IMR-90 (cell line): ENCODE measurements at regions not wholly inside any gene's neighbourhood (a gene's known extent, or its start where the extent isn't known, plus 50 kb on each side); places are given as distances from the start of the nearest gene placed in this dataset.

Source experiments
- ATAC-seq: fragments of 200-7000 bp; cut with Tn5 transposase; 2 replicates; pipeline ENCODE4 v1.9.1; 2020; ENCODE audit warnings: low read depth, mild to moderate bottlenecking, moderate library complexity
- BruUV-seq: library from RNA; stranded (reverse); fragments of 400-500 nt; replicated peaks from 2 replicates; lab custom pipeline; 2021; lab: Mats Ljungman, UMichigan
- CTCF ChIA-PET: fragments of 300-600 bp; formaldehyde crosslinking; extraction: SDS; loops from one replicate; lab custom pipeline; 2021; ENCODE audit warnings: antibody characterized with exemption; lab: Yijun Ruan, JAX
- POLR2A ChIA-PET: fragments of 300-600 bp; sonication (Branson Sonifier 250); formaldehyde crosslinking; loops from one replicate; lab custom pipeline; 2022; ENCODE audit warnings: antibody characterized with exemption; ENCODE audit not compliant: unreplicated experiment; lab: Charles Lee
- DNase-seq: peaks from one replicate; pipeline ENCODE4 v3.0.0; 2013
- H2AFZ ChIP-seq: replicated peaks from 2 replicates; pipeline ENCODE3; 2013; ENCODE audit warnings: low read length, mild to moderate bottlenecking; ENCODE audit not compliant: poor library complexity
- H2AK5ac ChIP-seq: 2 replicates; pipeline ENCODE4 v1.6.1; 2013; ENCODE audit warnings: low read depth, low read length, inconsistent platforms
- H2AK9ac ChIP-seq: replicated peaks from 2 replicates; pipeline ENCODE3; 2013; ENCODE audit warnings: mild to moderate bottlenecking, low read depth, low read length, moderate library complexity; ENCODE audit not compliant: poor library complexity
- H2BK120ac ChIP-seq: 2 replicates; pipeline ENCODE4 v1.6.1; 2013; ENCODE audit warnings: low read depth, low read length, inconsistent platforms
- H2BK15ac ChIP-seq: 3 replicates; pipeline ENCODE4 v1.6.1; 2013; ENCODE audit warnings: low read depth, low read length, inconsistent platforms
- H2BK20ac ChIP-seq: 2 replicates; pipeline ENCODE4 v1.6.1; 2013; ENCODE audit warnings: low read depth, mild to moderate bottlenecking, inconsistent platforms, low read length, moderate library complexity
- H2BK5ac ChIP-seq: 2 replicates; pipeline ENCODE4 v1.6.1; 2013; ENCODE audit warnings: mild to moderate bottlenecking, low read depth, low read length, inconsistent platforms; ENCODE audit not compliant: poor library complexity, severe bottlenecking
- H3K14ac ChIP-seq: replicated peaks from 2 replicates; pipeline ENCODE4 v1.6.1; 2013; ENCODE audit warnings: low read depth, low read length, inconsistent platforms
- H3K18ac ChIP-seq: 2 replicates; pipeline ENCODE4 v1.6.1; 2013; ENCODE audit warnings: low read depth, low read length, control low read depth
- H3K23ac ChIP-seq: 2 replicates; pipeline ENCODE4 v1.6.1; 2013; ENCODE audit warnings: low read depth, low read length, inconsistent platforms
- H3K27ac ChIP-seq: 2 replicates; pipeline ENCODE4 v1.5.1; 2013; ENCODE audit warnings: mild to moderate bottlenecking, control low read depth, low read length; ENCODE audit not compliant: insufficient read depth
- H3K27me3 ChIP-seq: 2 replicates; pipeline ENCODE4 v1.6.1; 2013; ENCODE audit warnings: low read length; ENCODE audit not compliant: control insufficient read depth, insufficient read depth
- H3K36me3 ChIP-seq: 2 replicates; pipeline ENCODE4 v1.6.1; 2013; ENCODE audit warnings: low read length, mixed read lengths; ENCODE audit not compliant: control insufficient read depth, insufficient read depth
- H3K4ac ChIP-seq: 2 replicates; pipeline ENCODE4 v1.6.1; 2013; ENCODE audit warnings: low read depth, low read length, inconsistent platforms
- H3K4me1 ChIP-seq: 2 replicates; pipeline ENCODE4 v1.6.1; 2013; ENCODE audit warnings: low read length, mixed read lengths; ENCODE audit not compliant: control insufficient read depth, insufficient read depth
- H3K4me2 ChIP-seq: 2 replicates; pipeline ENCODE4 v1.6.1; 2013; ENCODE audit warnings: low read depth, mild to moderate bottlenecking, control low read depth, low read length, moderate library complexity
- H3K4me3 ChIP-seq: 2 replicates; pipeline ENCODE4 v1.5.1; 2013; ENCODE audit warnings: low read depth, mild to moderate bottlenecking, control low read depth, low read length, moderate library complexity; ENCODE audit not compliant: insufficient read depth
- H3K56ac ChIP-seq: 2 replicates; pipeline ENCODE4 v1.6.1; 2013; ENCODE audit warnings: low read length, inconsistent platforms; ENCODE audit not compliant: insufficient read depth; ENCODE audit errors: extremely low read depth
- H3K79me1 ChIP-seq, 2 experiments: 2 replicates each; pipeline ENCODE4 v1.6.1; 2013; ENCODE audit warnings: low read length in 2 of 2, inconsistent platforms in 1 of 2, low read depth in 1 of 2
- H3K9ac ChIP-seq: 2 replicates; pipeline ENCODE4 v1.6.1; 2013; ENCODE audit warnings: low read depth, low read length, control low read depth
- H3K9me1 ChIP-seq: 2 replicates; pipeline ENCODE4 v1.6.1; 2013; ENCODE audit warnings: low read length, inconsistent platforms; ENCODE audit not compliant: insufficient read depth
- H3K9me3 ChIP-seq: 2 replicates; pipeline ENCODE4 v1.6.1; 2013; ENCODE audit warnings: low read length; ENCODE audit not compliant: control insufficient read depth, insufficient read depth
- H4K20me1 ChIP-seq: 2 replicates; pipeline ENCODE4 v1.6.1; 2013; ENCODE audit warnings: low read length, inconsistent platforms; ENCODE audit not compliant: insufficient read depth
- H4K5ac ChIP-seq: 2 replicates; pipeline ENCODE4 v1.6.1; 2013; ENCODE audit warnings: mild to moderate bottlenecking, low read depth, low read length, control low read depth
- H4K8ac ChIP-seq, 2 experiments: 2 replicates each; pipeline ENCODE4 v1.6.1; 2013; ENCODE audit warnings: low read depth in 2 of 2, low read length in 2 of 2, control low read depth in 1 of 2, inconsistent platforms in 1 of 2
- H4K91ac ChIP-seq: 2 replicates; pipeline ENCODE4 v1.6.1; 2013; ENCODE audit warnings: low read depth, low read length, inconsistent platforms; ENCODE audit not compliant: insufficient read depth
- CEBPB ChIP-seq: IDR thresholded peaks from 2 replicates; pipeline ENCODE4 v1.6.1; 2012; ENCODE audit warnings: low read depth, low read length, improper control_type of control experiment
- SMC3 ChIP-seq: fragments of 150-350 bp; IDR thresholded peaks from 2 replicates; pipeline ENCODE4 v1.6.1; 2016; ENCODE audit warnings: low read depth, mild to moderate bottlenecking, antibody characterized with exemption, low read length, moderate library complexity
- WGBS, 2 experiments: methylation state at CpG; one replicate each; pipeline versions ENCODE4 v1.1.5 to v1.1.7; 2013; ENCODE audit warnings: missing lambda C conversion rate in 2 of 2; ENCODE audit not compliant: insufficient read length in 1 of 2; ENCODE audit errors: extremely low coverage in 2 of 2; 5-methylcytosine and 5-hydroxymethylcytosine counted together
- dilution Hi-C: fragments of 300-500 bp; cut with HindIII; formaldehyde crosslinking; loops from one replicate; pipeline ENCODE4 v1.14.3; 2018; ENCODE audit warnings: low sequenced_read_pairs; ENCODE audit not compliant: unreplicated experiment
- in situ Hi-C: fragments of 300-500 bp; cut with MboI; formaldehyde crosslinking; loops from 3 replicates; pipeline ENCODE4 v1.14.3; 2019; ENCODE audit warnings: low sequenced_read_pairs, inconsistent platforms, mixed read lengths
- intact Hi-C: fragments of 100-400 bp; cut with micrococcal nuclease; formaldehyde crosslinking; loops from 2 replicates; pipeline ENCODE4 v1.10.0; 2022

DNA sequence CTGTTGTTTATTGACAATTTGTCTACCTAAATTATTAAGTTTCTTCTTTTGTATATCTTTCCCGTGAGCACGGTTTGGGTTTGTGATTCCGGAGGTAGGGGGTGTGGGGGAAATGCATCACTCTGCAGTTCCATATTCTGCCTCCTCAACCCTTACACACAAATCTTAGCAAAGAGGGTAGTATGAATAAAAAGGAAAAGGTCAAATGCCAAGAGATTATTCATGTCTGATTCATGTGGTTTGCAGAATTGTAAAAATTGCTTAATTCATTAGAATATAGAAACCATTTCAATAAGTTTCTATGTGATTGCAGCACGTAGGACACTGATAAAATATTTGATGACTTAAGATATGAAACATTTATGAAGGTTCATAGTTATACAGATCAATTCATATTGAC, 601.9 kb downstream of the SEMA5A start:
- no peaks in the 10 kb centered on the region for H4K20me1 ChIP-seq
- no peaks in the 10 kb centered on the region for H3K36me3 ChIP-seq
- H2BK5ac ChIP-seq = no peak overlapping the region
- WGBS, 2 experiments = no CpG with 5 or more reads among the region's 4 CpGs
- no peak overlapping the region for H3K18ac ChIP-seq
- ATAC-seq (no peak), DNase-seq (peak; percentile 58)
- no peak overlapping the region for H4K5ac ChIP-seq
- no peak overlapping the region for H3K23ac ChIP-seq
- peaks cover 4% of the 10 kb centered on the region for H3K4me1 ChIP-seq
- no peak overlapping the region for H2AK5ac ChIP-seq
- H2AFZ ChIP-seq = no peak overlapping the region
- no TSS peak for BruUV-seq
- no peak overlapping the region for H3K4me3 ChIP-seq
- no peak overlapping the region for H3K4me2 ChIP-seq
- CTCF ChIA-PET = no interaction called here
- no peaks in the 10 kb centered on the region for H3K79me1 ChIP-seq
- no peak overlapping the region for H3K27ac ChIP-seq
- no peak overlapping the region for H4K8ac ChIP-seq
- H3K4ac ChIP-seq = no peak overlapping the region
- in situ Hi-C loops (no loop called here), dilution Hi-C loops (no loop called here), intact Hi-C loops (no loop called here)
- no peak overlapping the region for H2AK9ac ChIP-seq
- H2BK120ac ChIP-seq = no peak overlapping the region
- H3K9me1 ChIP-seq = peaks cover 5% of the 10 kb centered on the region
- POLR2A ChIA-PET = no interaction called here
- H3K9me3 ChIP-seq = peaks cover 3% of the 10 kb centered on the region; the same call in 1 of the 2 replicates
- H3K27me3 ChIP-seq = no peaks in the 10 kb centered on the region
- no peak overlapping the region for H4K91ac ChIP-seq
- TF ChIP-seq SMC3 = no peak
- TF ChIP-seq CEBPB = peak; percentile 57; the same call in 1 of the 2 replicates
- no peak overlapping the region for H2BK15ac ChIP-seq
- no peak overlapping the region for H2BK20ac ChIP-seq
- no peak overlapping the region for H3K9ac ChIP-seq
- H3K56ac ChIP-seq = no peak overlapping the region
- no peak overlapping the region for H3K14ac ChIP-seq
